SW 1271 (cell line): ENCODE measurements at regions not wholly inside any gene's neighbourhood (a gene's known extent, or its start where the extent isn't known, plus 50 kb on each side); places are given as distances from the start of the nearest gene placed in this dataset.

Experiments
- DNase-seq, 2 experiments: peaks; one replicate each; lab custom pipeline; 2025; lab: John Stamatoyannopoulos, UW

- no peak for DNase-seq
Measured at GRCh38 chr2:236691799-236692167, 122.2 kb downstream of the ACKR3 start.

GRCh38 chr2:236692937-236693336 lies 123.3 kb downstream of the ACKR3 start:
- DNase-seq: no peak

- no peak for DNase-seq
Measured at GRCh38 chr2:236693531-236693930, 123.9 kb downstream of the ACKR3 start.

DNA sequence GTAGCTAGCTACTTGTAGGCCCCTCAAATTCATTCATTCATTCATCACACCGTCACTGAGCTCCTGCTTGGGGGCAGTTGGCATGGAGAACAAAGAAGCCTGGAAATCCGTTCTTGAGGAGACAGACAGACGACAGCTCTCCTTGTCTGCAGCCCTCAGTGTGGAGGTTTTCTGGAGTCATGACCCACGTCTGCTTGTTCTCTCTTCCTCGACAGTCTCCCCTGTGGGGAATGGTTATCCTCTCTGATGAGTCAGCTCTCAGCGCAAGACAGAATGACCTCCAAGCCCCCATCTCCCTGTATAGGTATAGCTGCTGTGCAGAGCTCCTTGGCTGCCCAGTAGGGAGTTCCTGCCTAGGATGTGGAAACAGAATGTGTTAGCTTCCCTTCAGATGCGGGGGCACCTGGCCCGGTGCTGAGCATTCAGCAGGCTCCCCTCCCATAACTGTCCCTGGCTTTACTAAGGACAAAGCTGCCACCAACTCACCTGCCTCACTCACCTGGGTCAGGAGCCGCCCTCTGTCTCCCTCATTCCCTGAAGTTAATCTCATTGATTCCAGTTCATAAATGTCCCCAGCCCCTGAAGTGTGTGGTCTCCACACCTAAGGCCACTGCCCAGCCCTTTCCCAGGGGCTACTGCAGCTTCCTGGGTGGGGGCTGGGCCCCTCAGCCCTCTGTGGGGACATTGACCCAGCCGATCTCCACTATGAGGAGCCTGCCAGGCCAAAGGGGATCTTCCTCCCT lies 124.7 kb downstream of the ACKR3 start:
- no peak for DNase-seq

- DNase-seq: no peak
Measured at GRCh38 chr2:236696834-236697233, 127.2 kb downstream of the ACKR3 start.

- DNase-seq: no peak
Measured at GRCh38 chr2:236698016-236698627, 128.5 kb downstream of the ACKR3 start.

GRCh38 chr2:236700703-236701102 lies 131.1 kb downstream of the ACKR3 start:
- no peak for DNase-seq

- DNase-seq: no peak
Measured at GRCh38 chr2:236702657-236703372, 133.2 kb downstream of the ACKR3 start.

DNA sequence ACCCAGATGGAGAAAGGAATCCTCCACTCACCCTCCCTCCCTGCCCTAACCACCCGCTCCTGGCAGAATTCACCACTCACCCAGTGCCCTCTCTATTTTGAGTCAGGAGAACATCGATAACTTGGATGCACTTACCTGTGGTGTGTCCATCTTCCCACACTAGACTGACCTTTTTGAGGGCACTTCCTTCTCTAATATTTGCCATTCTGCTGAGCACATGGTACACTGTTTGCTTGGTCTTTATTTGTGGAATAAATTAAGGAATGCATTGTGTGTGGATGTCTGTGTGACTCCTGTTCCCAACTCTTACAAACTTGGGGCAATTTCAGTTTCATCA lies 133.7 kb downstream of the ACKR3 start:
- no peak for DNase-seq

GRCh38 chr2:236703906-236704305 lies 134.3 kb downstream of the ACKR3 start:
- DNase-seq: no peak

GRCh38 chr2:236704887-236705286 lies 135.3 kb downstream of the ACKR3 start:
- DNase-seq: no peak

DNA sequence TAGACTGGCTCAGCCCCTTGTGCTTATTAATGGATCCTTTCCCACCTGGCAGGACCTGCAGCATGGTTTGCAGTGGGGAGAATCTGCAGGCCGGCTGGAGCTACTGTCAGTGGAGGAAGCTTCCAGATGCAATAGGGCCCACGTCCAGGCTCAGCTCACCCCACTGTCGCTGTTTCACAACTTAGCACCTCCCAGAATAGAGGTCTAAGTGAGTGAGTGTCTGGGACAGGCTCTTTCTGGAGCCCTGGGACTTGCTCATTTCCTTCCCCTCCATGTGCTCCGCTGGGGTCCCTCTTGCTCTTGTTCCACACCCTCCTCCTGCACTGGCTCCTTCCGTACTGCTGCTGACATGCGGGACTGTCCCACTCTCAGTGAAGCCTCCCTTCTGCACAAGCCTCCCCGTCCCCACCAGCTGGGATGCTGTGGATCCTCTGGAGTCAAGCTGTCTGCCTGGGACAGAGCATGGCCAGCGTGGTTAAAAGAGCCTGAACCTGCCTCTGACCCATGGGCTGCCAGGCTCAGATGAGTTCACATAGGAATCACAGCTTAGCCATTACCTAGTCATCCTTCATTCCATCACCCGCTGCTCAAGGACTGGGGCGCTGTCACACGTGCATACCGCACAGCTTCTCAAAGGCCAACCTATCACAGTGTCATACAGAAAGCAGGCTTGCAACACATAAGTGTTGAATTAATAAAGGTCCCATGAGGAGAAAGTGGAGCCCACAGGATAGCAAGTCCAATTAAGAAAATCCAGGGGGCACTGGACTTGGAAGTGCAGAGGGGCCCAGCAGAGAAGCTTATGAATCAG lies 135.9 kb downstream of the ACKR3 start:
- no peak for DNase-seq

GRCh38 chr2:236706288-236706687 lies 136.7 kb downstream of the ACKR3 start:
- no peak for DNase-seq

GRCh38 chr2:236706803-236707202 lies 137.2 kb downstream of the ACKR3 start:
- no peak for DNase-seq

DNA sequence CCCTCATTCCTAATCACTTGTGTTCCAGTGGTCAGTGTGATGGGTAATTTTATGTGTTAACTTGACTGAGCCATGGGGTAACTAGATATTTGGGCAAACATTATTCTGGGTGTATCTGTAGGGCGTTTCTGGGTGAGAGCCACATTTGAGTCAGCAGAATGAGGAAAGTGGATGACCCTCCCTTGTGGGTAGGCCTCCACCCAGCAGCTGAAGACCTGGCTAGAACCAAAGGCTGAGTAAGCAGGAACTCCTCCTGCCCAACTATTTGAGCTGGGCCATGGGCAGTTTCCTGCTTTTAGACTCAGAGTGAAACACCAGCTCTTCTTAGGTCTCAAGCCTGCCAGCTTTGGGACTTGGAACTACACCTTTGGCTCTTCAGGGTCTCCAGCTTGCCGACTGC lies 141.8 kb downstream of the ACKR3 start:
- DNase-seq: no peak

DNA sequence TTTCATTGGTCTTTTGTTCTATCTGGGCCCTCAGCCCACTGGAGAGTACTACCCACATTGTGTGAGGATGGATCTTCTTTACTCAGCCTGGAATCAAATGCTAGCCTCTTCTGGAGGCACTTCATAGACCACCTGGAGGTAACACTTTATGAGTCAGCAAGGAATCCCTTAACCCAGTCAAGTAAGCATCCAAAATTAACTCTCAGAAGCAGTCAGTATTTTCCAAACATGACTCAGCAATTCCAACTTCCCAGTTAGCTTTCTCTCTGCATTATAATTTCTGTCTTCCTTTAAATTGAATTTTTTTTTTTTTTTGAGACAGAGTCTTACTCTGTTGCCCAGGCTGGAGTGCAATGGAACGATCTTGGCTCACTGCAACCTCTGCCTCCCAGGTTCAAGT lies 142.7 kb downstream of the ACKR3 start:
- DNase-seq: no peak

GRCh38 chr2:236712961-236713673 lies 143.5 kb downstream of the ACKR3 start:
- no peak for DNase-seq

DNA sequence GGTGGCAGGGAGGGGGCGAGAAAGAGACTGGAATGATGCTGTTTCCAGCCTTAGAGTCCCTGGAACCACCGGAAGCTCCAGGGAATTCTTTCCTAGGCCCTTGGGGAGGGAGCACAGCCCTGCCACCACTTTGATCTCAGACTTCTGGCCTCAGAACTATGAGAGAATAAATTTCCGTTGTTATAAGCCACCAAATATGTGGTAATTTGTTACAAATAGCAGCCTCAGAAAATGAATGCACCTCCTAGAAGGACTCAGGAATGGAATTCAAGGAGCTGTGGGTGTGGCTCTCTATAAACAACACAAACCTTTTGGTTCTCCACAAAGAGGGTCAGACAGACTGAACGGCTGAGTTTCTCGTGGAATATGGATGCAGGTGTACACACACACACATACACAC lies 144.5 kb downstream of the ACKR3 start:
- DNase-seq: no peak

DNA sequence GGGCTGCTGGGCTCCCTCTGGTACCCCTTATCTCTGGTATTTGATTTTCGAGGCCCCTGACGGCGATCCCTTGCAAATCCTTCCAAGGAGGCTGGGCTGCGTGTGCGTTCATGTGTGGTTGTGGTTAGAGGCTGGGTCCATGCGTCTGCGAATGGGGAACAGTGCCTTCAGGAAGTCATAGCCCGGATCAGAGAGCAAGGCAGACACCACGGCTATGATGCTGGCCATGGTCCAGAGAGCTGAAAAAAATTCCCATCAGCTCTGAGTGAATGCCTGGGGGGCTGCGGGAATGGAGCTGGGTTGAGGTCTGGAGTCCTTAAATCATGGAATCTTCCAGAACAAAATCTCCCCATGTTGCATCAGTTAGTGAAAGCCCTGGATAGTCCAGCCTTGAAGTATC lies 145.5 kb downstream of the ACKR3 start:
- no peak for DNase-seq

- no peak for DNase-seq
Measured at GRCh38 chr2:236715491-236715961, 145.9 kb downstream of the ACKR3 start.

- no peak for DNase-seq
Measured at GRCh38 chr2:236717120-236717519, 147.5 kb downstream of the ACKR3 start.

GRCh38 chr2:236717729-236718128 lies 148.1 kb downstream of the ACKR3 start:
- DNase-seq: no peak
